ENCODE measurements at regions not wholly inside any gene's neighbourhood (a gene's known extent, or its start where the extent isn't known, plus 50 kb on each side); places are given as distances from the start of the nearest gene placed in this dataset.

GRCh38 chr1:87685311-87686135, 356.8 kb downstream of the LMO4 start:
- DNase-seq, result no peak

DNA sequence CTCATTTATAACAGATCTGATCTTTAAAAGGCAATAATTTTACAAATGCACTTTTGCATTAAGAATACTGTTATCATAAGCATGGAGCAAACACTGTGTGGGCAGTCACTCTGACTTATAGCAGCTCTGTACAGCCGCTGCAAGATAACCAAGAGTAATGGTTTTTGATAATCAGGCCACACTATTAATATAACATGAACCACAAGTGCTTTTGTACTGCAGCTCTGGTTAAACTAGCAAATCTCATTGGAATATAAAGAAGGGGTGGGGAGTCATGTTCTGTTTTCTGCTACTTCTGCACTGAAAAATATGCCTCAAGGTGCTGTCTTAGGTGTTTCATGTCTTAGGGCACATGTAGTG, 357.4 kb downstream of the LMO4 start:
- DNase-seq, result no peak

DNA sequence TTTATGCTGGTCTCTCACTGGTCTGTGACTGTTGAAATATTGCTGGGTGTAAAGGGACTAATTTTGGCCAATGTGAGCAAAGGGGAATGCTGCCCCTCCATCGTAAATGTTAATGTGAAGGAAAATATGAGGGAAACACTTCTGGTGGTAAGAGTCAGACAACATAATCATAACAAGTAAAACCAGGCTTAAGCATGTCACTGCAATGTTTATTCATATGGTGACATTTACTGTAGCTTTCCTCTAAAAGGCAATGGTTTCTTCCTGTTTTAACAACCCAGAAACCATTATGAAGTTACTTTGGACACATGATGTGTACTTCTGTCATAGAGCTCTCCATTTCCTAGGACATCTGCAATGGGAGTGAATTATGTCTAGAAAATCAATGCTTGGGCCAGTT, 358.0 kb downstream of the LMO4 start:
- DNase-seq, result no peak

GRCh38 chr1:87688136-87688535, 359.5 kb downstream of the LMO4 start:
- DNase-seq, result no peak

DNA sequence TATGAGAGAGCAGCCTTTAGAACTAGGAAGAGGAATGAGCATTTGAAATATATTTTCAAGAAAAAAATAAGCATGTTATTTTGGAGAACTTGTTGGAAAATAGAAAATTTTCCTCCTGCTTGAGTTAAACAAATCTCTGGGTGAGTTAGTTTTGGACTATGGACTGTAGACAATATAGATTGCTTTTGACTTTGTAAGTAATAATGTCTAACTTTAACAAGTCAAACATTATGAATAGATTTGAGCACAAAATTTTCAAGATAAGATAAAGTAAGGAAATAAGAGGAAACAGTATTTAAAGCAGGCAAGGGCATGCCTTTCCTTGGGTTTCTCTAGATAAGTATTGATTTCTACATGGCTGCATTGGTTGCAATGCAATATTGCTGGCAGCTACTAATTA, 360.8 kb downstream of the LMO4 start:
- DNase-seq, result no peak

DNA sequence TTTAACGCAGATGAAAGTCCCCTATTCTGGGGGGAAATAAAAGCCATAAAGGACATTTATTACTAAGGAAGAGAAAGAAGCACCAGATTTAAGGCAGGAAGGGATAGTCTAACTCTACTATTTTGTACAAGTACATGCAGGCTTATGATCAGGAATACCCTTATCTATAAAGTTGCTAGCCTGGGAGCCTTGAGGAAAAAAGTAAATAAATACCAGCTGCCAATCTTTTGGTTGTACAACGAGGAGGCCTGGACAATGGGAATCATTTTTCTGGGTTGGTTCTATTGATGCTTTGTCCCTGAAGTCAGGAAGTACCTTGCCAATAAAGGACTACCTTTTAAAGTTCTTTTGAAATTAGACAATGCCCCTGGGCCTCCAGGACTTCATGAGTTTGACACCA, 367.8 kb downstream of the LMO4 start:
- DNase-seq, result no peak

DNA sequence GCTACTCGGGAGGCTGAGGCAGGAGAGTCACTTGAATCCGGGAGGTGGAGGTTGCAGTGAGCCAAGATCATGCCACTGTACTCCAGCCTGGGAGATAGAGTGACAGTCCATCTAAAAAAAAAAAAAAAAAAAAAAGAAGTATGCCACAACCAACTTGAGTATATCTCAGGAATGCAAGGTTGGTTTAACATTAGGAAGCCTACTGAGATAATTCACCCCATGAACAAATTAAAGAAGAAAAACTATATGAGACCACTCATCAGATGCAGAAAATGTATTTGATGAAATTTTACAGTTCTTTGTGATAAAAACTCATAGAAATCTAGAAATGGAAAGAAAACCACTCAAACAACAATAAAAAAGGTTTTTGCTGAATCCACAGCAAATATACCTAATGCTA, 373.8 kb downstream of the LMO4 start:
- no peak for DNase-seq

DNA sequence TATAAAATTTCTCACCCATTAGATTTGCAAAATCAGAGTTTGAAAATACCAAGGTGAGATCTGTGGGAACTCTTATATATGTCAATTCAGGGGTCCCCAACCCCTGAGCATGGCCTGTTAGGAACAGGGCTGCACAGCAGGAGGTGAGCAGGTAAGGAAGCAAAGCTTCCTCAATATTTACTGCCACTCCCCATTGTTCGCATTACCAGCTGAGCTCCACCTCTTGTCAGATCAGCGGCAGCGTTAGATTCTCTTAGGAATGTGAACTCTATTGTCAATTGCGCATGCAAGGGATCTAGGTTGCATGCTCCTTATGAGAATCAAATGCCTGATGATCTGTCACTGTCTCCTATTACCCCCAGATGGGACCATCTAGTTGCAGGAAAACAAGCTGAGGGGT, 376.6 kb downstream of the LMO4 start:
- no peak for DNase-seq

GRCh38 chr1:87706203-87706602, 377.5 kb downstream of the LMO4 start:
- no peak for DNase-seq

DNA sequence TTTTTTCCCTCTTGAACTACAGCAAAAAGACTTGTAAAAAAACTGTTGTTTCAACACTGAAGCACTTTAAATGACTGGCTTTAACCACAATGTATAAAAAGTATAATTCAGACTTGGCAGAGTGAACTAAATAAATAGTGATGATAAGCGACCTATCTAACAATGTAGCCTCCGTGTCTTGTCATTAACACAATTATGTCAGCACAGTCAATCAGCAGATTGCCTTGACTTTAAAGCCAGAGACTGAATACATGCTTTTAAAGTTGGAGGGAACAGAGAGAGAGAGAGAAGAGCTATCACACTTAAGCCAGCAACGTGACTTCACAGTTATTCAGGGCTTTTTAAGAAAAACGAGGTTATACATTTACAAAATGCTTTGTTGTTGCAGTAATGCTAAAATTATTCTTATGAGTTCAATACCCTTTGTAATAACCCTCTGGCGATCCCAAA, 378.1 kb downstream of the LMO4 start:
- DNase-seq, result no peak

DNA sequence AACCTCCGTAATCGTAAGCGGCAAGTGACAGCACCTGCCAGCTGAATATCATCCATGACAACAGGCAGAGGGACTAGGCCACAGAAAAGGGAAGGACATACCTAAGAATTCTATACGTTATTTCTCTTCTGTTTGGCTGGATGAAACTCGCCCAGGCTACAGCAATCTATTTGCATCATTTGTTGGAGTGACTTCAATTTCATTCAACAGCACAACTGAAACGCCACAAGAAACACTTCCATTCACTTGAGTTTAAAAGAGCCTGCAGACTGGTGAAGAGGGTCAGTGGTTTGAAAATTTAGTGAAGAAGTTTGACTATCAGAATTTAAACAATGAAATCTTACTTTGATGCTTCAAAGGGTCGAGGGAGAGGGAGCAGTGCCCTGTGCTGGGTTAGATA, 378.7 kb downstream of the LMO4 start:
- no peak for DNase-seq

GRCh38 chr1:87712261-87713010, 383.8 kb downstream of the LMO4 start:
- no peak for DNase-seq

- DNase-seq, result no peak
These were observed 385.6 kb downstream of the LMO4 start for GRCh38 chr1:87714278-87714677.

GRCh38 chr1:87715052-87715451, 386.4 kb downstream of the LMO4 start:
- no peak for DNase-seq

- no peak for DNase-seq
These were observed 386.8 kb downstream of the LMO4 start for GRCh38 chr1:87715471-87715870.

DNA sequence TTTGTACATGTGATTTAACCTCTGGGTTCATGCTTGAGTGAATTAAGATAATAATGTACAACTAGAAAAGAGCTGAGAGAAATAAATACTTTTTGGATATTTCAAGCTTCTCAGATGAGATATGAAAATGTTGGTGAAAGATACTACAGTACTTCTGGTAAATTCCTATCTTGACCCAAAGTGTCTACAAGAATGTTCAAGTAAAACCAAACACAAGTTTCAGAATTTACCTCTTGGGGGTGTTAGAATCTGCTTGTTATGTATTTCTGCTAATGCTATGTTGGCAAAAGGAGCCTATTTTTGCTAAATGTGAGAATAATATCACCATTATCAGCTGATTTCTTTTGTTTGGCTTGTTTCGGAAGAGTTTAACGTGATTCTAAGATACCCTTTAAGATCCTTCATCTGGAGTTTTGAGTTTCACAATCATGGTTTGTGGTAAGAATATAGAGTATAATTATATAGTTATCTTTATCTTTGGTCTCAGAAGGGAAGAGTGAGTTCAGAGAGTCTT, 388.5 kb downstream of the LMO4 start:
- DNase-seq, result no peak

DNA sequence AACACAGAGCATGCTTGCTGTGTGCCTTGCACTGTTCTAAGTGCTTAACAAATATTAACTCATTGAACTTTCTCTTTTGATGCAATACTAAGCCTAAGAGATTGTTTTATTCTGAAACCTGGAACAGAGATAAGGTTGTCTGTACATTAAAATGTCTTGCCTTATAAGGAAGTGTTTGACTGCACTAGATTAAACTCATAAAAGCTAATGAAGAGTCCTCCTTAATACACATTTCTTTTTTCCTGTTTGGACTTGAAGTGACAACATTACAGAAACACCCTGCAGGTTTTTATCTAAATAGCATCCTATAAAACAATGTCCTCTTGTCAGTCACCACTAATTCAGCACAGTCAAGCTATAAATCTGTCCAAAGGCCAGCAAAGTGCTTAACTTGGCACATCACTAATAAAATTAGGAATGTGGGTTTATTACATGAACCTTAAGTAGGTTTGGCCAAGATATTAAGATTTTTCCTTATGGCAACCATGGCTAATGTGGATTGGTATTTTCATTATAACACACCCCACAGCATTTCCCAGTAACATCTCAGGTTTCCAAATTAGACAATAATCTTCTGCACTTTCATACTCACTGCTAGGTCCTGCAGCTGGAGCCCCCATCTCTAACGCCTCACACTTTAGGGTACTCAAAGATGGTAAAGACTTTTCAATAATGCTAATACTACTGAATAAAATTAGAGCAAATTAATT, 389.7 kb downstream of the LMO4 start:
- DNase-seq, result no peak

- no peak for DNase-seq
These were observed 391.0 kb downstream of the LMO4 start for GRCh38 chr1:87719658-87720057.

- DNase-seq, result no peak
These were observed 391.9 kb downstream of the LMO4 start for GRCh38 chr1:87720561-87720960.

DNA sequence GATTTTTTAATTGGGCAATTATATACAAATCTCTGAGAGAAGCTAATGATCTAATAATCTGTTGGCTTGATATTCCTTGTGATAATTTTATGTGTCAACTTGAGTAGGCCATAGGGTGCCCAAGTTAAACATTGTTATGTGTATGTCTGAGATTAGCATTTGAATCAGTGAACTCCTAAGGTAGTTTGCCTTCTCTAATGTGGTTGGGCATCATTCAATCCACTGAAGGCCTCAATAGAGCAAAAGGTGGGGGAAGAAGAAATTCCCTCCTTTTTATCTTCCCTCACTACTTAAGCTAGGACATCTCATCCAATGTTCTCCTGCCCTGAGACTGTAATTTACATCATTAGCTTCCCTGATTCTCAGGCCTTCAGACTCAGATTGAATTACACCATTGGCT, 394.5 kb downstream of the LMO4 start:
- DNase-seq, result no peak

DNA sequence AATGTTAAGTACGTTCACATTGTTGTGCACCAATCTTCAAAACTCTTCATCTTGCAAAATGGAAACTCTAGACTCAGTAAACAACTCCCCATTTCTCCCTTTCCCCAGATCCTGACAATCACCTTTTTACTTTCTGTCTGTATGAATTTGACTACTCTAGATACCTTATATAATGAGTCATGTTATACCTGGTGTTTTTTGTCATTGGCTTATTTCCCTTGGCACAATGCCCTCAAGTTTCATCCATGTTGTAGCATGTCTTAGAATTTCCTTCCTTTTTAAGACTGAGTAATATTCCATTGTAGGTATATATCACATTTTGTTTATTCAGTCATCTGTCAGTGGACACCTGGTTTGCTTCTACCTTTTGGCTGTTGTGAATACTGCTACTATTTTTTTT, 399.5 kb downstream of the LMO4 start:
- no peak for DNase-seq

GRCh38 chr1:87730274-87731216, 401.9 kb downstream of the LMO4 start:
- DNase-seq, result no peak

Data from activated CD4-positive, CD25-positive, alpha-beta regulatory T cell (primary cell).